Natural killer cell (primary cell): ENCODE measurements at regions not wholly inside any gene's neighbourhood (a gene's known extent, or its start where the extent isn't known, plus 50 kb on each side); places are given as distances from the start of the nearest gene placed in this dataset.

ENCODE experiments used
- ATAC-seq, 3 donors: fragments of 150-1000 bp in 2 of 3; fragments of 200-7000 bp in 1 of 3; cut with Tn5 transposase; 1 replicate in 1 of 3; 2 replicates in 2 of 3; pipeline ENCODE4 v1.10.0; 2021; ENCODE audit warnings: mild to moderate bottlenecking in 2 of 3, moderate library complexity in 2 of 3
- DNase-seq, 2 donors: peaks; one replicate each; pipeline versions ENCODE4 v3.0.0 to v3.0.0-alpha.2; 2013 to 2021; ENCODE audit warnings: mixed read lengths in 1 of 2
- H3K27ac ChIP-seq: one replicate; pipeline ENCODE4 v1.5.1; 2013; ENCODE audit warnings: mild to moderate bottlenecking, low read length
- H3K27me3 ChIP-seq: one replicate; pipeline ENCODE4 v1.6.1; 2013; ENCODE audit warnings: low read length; ENCODE audit not compliant: control insufficient read depth, insufficient read depth
- H3K36me3 ChIP-seq: one replicate; pipeline ENCODE4 v1.6.1; 2013; ENCODE audit warnings: low read length; ENCODE audit not compliant: control insufficient read depth, insufficient read depth
- H3K4me1 ChIP-seq: one replicate; pipeline ENCODE4 v1.6.1; 2013; ENCODE audit warnings: low read length; ENCODE audit not compliant: control insufficient read depth, insufficient read depth
- H3K4me3 ChIP-seq: one replicate; pipeline ENCODE4 v1.5.1; 2013; ENCODE audit warnings: low read length
- H3K9me3 ChIP-seq: one replicate; pipeline ENCODE4 v1.6.1; 2013; ENCODE audit warnings: low read length; ENCODE audit not compliant: control insufficient read depth, insufficient read depth
- H3K27ac Mint-ChIP-seq, 2 donors: one replicate each; pipeline ENCODE4 v1.8.0; 2022; ENCODE audit warnings: mild to moderate bottlenecking in 2 of 2, mixed read lengths in 2 of 2, moderate library complexity in 1 of 2
- H3K27me3 Mint-ChIP-seq, 2 donors: one replicate each; pipeline ENCODE4 v1.8.0; 2022; ENCODE audit warnings: low read depth in 2 of 2, mixed read lengths in 2 of 2
- H3K36me3 Mint-ChIP-seq: one replicate; pipeline ENCODE4 v1.8.0; 2022; ENCODE audit warnings: mixed read lengths
- H3K4me1 Mint-ChIP-seq, 2 donors: one replicate each; pipeline ENCODE4 v1.8.0; 2022; ENCODE audit warnings: mixed read lengths in 2 of 2
- H3K4me3 Mint-ChIP-seq: one replicate; pipeline ENCODE4 v1.8.0; 2022; ENCODE audit warnings: mild to moderate bottlenecking, moderate library complexity, mixed read lengths
- H3K9me3 Mint-ChIP-seq, 2 donors: one replicate each; pipeline ENCODE4 v1.8.0; 2022; ENCODE audit warnings: mixed read lengths in 2 of 2
- CTCF ChIP-seq: fragments of 200-600 bp; IDR thresholded peaks from one replicate; pipeline ENCODE4 v1.8.0; 2022; ENCODE audit warnings: antibody characterized with exemption
- WGBS: methylation state at CpG from one replicate; pipeline ENCODE4 v1.1.7; 2013; ENCODE audit warnings: missing lambda C conversion rate; ENCODE audit not compliant: insufficient coverage; 5-methylcytosine and 5-hydroxymethylcytosine counted together
- intact Hi-C: fragments of 100-400 bp; cut with micrococcal nuclease; formaldehyde crosslinking; loops from one replicate; pipeline ENCODE4 v1.14.2; 2022

DNA sequence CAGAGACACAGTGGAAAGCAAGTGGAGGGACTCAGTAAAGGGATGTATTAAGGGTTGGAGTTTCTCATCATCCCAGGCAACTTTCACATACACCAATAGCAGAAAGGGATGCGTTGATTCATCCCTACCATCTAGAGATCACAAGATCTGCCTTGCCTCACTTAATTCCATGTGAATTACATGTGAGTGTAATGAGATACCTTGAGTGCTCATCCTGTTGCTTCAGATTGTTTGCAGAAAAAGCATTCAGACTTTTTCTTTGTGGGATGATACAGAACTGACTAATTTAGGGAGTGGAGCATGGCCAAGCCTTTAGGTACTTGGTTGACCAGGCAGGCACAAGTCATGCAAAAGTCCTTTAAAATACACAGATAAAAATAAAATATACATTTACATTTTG is 124.8 kb upstream of the SLIT2 start:
- Mint-ChIP-seq H3K36me3 (no peaks in the 10 kb centered on the region), H3K4me1 (no peaks in the 10 kb centered on the region), H3K4me3 (no peak overlapping the region), H3K9me3 (peaks cover 2 to 10% of the 10 kb centered on the region in 2 donors), H3K27me3 (no peaks in the 10 kb centered on the region), H3K27ac (no peak overlapping the region)
- no peak overlapping the region for H3K27ac ChIP-seq
- TF ChIP-seq CTCF: no peak
- H3K4me1 ChIP-seq: no peaks in the 10 kb centered on the region
- WGBS: no CpG with 5 or more reads among the region's 1 CpG
- H3K4me3 ChIP-seq: no peak overlapping the region
- intact Hi-C loops: no loop called here
- H3K9me3 ChIP-seq: no peaks in the 10 kb centered on the region
- ATAC-seq (no peak), DNase-seq (no peak)
- no peaks in the 10 kb centered on the region for H3K36me3 ChIP-seq
- no peaks in the 10 kb centered on the region for H3K27me3 ChIP-seq

DNA sequence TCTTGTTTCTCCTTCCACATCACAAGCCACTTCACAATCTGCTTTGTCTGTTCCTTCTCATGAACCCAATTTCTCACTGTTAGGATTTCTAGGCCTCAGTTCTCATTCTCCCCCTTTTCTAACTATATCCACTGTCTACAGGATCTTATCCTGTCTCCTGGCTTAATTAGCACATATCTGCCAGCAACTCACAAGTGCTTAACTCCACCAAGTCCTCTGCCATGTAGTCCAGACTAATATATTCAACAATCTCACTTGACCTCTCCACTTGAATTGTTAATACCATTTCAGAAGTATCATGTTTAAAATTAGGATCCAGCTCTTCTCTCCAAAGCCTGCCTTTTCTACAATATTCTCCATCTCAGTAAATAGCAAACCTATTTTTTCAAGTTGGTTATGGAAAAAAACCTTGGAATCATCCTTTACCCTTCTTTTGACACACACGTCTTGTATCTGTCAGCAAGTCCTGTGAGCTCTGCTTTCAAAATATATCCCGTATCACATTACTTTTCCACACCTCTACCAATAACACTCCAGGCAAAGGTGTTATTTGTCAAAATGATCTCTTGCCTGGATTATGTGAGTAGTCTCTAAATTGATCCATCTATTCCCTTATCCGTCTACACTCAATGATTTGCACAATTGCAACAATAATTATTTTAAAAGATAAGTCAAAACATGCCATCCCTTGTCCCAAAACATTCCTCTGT is 127.2 kb upstream of the SLIT2 start:
- ATAC-seq: no peak

DNA sequence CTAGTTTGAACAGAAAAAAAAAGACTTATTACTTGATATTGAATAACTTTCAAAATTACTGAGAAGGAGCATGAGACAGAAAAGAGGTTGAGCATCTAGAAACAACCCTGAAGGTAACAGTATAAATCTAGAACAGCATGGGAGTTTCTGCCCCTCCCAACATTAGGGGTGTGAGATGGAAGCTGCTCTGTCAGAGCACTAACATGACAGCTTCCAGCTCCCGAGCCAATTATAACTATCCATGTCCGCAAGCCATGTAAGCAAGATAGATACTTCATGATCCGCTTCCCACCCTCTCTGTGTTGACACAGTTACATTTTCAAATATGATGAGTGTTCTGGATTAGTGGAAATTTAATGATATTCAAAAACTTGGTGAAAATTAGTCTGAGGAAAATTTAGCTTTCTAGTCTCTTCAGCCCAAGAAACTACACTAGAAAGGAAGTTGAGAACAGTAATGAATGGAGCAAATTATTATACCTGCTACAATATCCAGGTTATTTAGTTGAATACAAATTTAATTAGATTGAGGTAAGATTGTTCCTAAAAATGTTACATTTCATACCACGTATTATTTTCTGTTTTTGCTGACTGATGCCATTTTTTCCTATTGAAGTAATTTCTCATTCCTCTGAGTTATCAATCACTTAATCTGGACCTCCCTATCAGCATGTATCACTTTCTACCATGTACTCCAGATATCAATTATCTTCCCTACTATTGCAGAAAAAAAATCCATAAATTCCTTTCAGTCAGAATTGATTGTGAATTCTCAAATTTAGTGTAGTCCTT is 129.3 kb upstream of the SLIT2 start:
- H3K9me3 Mint-ChIP-seq: peaks cover 7 to 15% of the 10 kb centered on the region in 2 donors
- intact Hi-C loops: no loop called here
- 80% methylated on average over 3 of the region's 4 CpGs for WGBS
- Histone ChIP-seq H3K4me1 (no peaks in the 10 kb centered on the region), H3K27me3 (no peaks in the 10 kb centered on the region), H3K27ac (no peak overlapping the region), H3K36me3 (no peaks in the 10 kb centered on the region), H3K4me3 (no peak overlapping the region), H3K9me3 (no peaks in the 10 kb centered on the region)
- no peak overlapping the region for H3K4me3 Mint-ChIP-seq
- ATAC-seq: no peak
- no peak for TF ChIP-seq CTCF
- no peak for DNase-seq
- H3K4me1 Mint-ChIP-seq: no peaks in the 10 kb centered on the region
- H3K27ac Mint-ChIP-seq: no peak overlapping the region
- no peaks in the 10 kb centered on the region for H3K27me3 Mint-ChIP-seq
- no peaks in the 10 kb centered on the region for H3K36me3 Mint-ChIP-seq

More for the DNA sequence above, 127.2 kb upstream of the SLIT2 start:
- Mint-ChIP-seq H3K36me3 (no peaks in the 10 kb centered on the region), H3K4me1 (no peaks in the 10 kb centered on the region), H3K9me3 (peaks cover 2 to 7% of the 10 kb centered on the region in 2 donors), H3K27ac (no peak overlapping the region), H3K27me3 (no peaks in the 10 kb centered on the region), H3K4me3 (no peak overlapping the region)
- no peak for DNase-seq
- intact Hi-C loops: no loop called here
- Histone ChIP-seq H3K4me1 (no peaks in the 10 kb centered on the region), H3K27me3 (no peaks in the 10 kb centered on the region), H3K4me3 (no peak overlapping the region), H3K36me3 (no peaks in the 10 kb centered on the region), H3K27ac (no peak overlapping the region), H3K9me3 (no peaks in the 10 kb centered on the region)
- WGBS: 82% methylated on average over 3 of the region's 3 CpGs
- TF ChIP-seq CTCF: no peak
